ENCODE measurements at regions not wholly inside any gene's neighbourhood (a gene's known extent, or its start where the extent isn't known, plus 50 kb on each side); places are given as distances from the start of the nearest gene placed in this dataset.

DNA sequence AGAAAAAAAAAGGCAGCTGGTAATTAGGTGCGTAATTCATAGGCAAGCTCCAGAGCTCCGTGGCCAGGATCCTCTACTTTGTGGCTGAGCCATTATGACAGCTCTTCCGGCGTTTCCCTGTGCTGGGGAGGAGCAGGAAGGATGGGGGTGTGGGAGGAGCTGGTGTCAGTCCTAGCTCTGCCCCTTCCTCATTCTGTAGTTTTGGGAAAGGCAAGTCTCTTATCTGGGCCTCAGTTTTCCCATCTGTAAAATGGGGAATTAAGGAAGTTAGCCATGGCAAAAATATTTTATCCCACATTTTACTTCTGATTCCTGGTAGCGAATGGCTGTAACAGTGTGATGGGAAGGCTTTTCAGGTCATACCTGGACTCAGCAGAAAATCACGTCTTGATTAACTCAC, 81.1 kb downstream of the SEC61B start:
- no peak overlapping the region for H3K27ac ChIP-seq
- H3K9me3 ChIP-seq: no peaks in the 10 kb centered on the region
- no peaks in the 10 kb centered on the region for H3K36me3 ChIP-seq
- no peak overlapping the region for H3K4me3 ChIP-seq
- no peaks in the 10 kb centered on the region for H3K27me3 ChIP-seq
- TF ChIP-seq POLR2A (IDR thresholded peaks at IDR 0.05) (no peak), POLR2AphosphoS5 (IDR thresholded peaks at IDR 0.05; ENCODE audit: insufficient read depth in 1 of 2, low read depth in 1 of 2) (no peak), CTCF (IDR thresholded peaks at IDR 0.05) (no peak)
- intact Hi-C loops (cut with DNase I): no loop called here
- DNase-seq (ENCODE audit: extremely low spot score in 2 of 2): no peak
- no peaks in the 10 kb centered on the region for H3K4me1 ChIP-seq

- Histone ChIP-seq H3K4me1 (no peaks in the 10 kb centered on the region), H3K27me3 (no peaks in the 10 kb centered on the region), H3K27ac (no peak overlapping the region), H3K36me3 (no peaks in the 10 kb centered on the region), H3K4me3 (no peak overlapping the region), H3K9me3 (no peaks in the 10 kb centered on the region)
- TF ChIP-seq CTCF (IDR thresholded peaks at IDR 0.05) (no peak), POLR2AphosphoS5 (IDR thresholded peaks at IDR 0.05; ENCODE audit: insufficient read depth in 1 of 2, low read depth in 1 of 2) (no peak), POLR2A (IDR thresholded peaks at IDR 0.05) (no peak)
- no peak for DNase-seq (ENCODE audit: extremely low spot score in 2 of 2)
- intact Hi-C loops (cut with DNase I): no loop called here
Measured at GRCh38 chr9:99305124-99305523, 83.0 kb downstream of the SEC61B start.

- H3K36me3 ChIP-seq: no peaks in the 10 kb centered on the region
- TF ChIP-seq CTCF (IDR thresholded peaks at IDR 0.05) (no peak), POLR2AphosphoS5 (IDR thresholded peaks at IDR 0.05; ENCODE audit: insufficient read depth in 1 of 2, low read depth in 1 of 2) (no peak), POLR2A (IDR thresholded peaks at IDR 0.05) (no peak)
- no peaks in the 10 kb centered on the region for H3K27me3 ChIP-seq
- H3K4me3 ChIP-seq: no peak overlapping the region
- H3K4me1 ChIP-seq: no peaks in the 10 kb centered on the region
- no peaks in the 10 kb centered on the region for H3K9me3 ChIP-seq
- no peak for DNase-seq (ENCODE audit: extremely low spot score in 2 of 2)
- intact Hi-C loops (cut with DNase I): no loop called here
- H3K27ac ChIP-seq: no peak overlapping the region
Measured at GRCh38 chr9:99305820-99306811, 84.0 kb downstream of the SEC61B start.

DNA sequence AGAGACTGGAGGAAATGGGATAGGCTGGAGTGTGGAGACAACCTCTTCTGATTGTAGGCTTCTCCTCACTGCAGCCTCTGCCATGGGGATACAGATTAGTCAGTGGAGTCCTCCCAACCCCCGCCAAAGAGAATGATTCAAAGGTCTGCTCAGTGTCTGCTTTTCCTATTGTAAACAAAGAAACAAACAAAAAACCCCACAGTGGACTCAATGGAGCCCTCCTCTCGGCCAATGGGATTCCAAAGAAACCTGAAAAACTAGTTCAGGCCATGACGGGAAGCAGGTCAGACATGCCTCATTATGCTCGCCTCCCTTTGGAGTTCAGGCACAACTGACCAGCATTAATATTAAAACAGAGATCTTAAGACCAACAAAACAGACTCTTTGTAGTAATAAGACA, 85.8 kb downstream of the SEC61B start:
- Histone ChIP-seq H3K36me3 (no peaks in the 10 kb centered on the region), H3K27ac (no peak overlapping the region), H3K27me3 (no peaks in the 10 kb centered on the region), H3K9me3 (no peaks in the 10 kb centered on the region), H3K4me3 (no peak overlapping the region), H3K4me1 (no peaks in the 10 kb centered on the region)
- TF ChIP-seq POLR2AphosphoS5 (IDR thresholded peaks at IDR 0.05; ENCODE audit: insufficient read depth in 1 of 2, low read depth in 1 of 2) (no peak), POLR2A (IDR thresholded peaks at IDR 0.05) (no peak), CTCF (IDR thresholded peaks at IDR 0.05) (no peak)
- no peak for DNase-seq (ENCODE audit: extremely low spot score in 2 of 2)
- intact Hi-C loops (cut with DNase I): no loop called here

All from vagina (tissue), 2 donors.